RWPE2 (cell line): ENCODE measurements at regions not wholly inside any gene's neighbourhood (a gene's known extent, or its start where the extent isn't known, plus 50 kb on each side); places are given as distances from the start of the nearest gene placed in this dataset.

Experiments
- ATAC-seq: fragments of 200-7000 bp; cut with Tn5 transposase; 3 replicates; pipeline ENCODE4 v1.9.1; 2021; ENCODE audit warnings: low read depth
- DNase-seq: peaks from one replicate; pipeline ENCODE4 v3.0.0-alpha.2; 2020; ENCODE audit warnings: low spot score
- H3K27ac ChIP-seq: fragments of 450-650 bp; 2 replicates; pipeline ENCODE4 v1.5.1; 2017; ENCODE audit warnings: mild to moderate bottlenecking; ENCODE audit not compliant: poor library complexity, severe bottlenecking
- H3K27me3 ChIP-seq: fragments of 250-450 bp; sonication (Bioruptor Pico); 2 replicates; pipeline ENCODE4 v1.5.1; 2021; ENCODE audit warnings: mild to moderate bottlenecking, moderate library complexity; ENCODE audit not compliant: insufficient read depth, poor library complexity, severe bottlenecking
- H3K36me3 ChIP-seq: fragments of 250-450 bp; sonication (Bioruptor Pico); 2 replicates; pipeline ENCODE4 v1.5.1; 2020; ENCODE audit warnings: low read depth, mild to moderate bottlenecking, moderate library complexity
- H3K4me1 ChIP-seq: fragments of 250-450 bp; sonication (Bioruptor Pico); 2 replicates; pipeline ENCODE4 v1.5.1; 2021; ENCODE audit warnings: mild to moderate bottlenecking, moderate library complexity; ENCODE audit not compliant: insufficient read depth, poor library complexity, severe bottlenecking
- H3K4me3 ChIP-seq: fragments of 250-450 bp; sonication (Bioruptor Pico); 2 replicates; pipeline ENCODE4 v1.5.1; 2021; ENCODE audit warnings: mild to moderate bottlenecking, moderate library complexity; ENCODE audit not compliant: severe bottlenecking
- H3K9me3 ChIP-seq: fragments of 250-450 bp; sonication (Bioruptor Pico); 2 replicates; pipeline ENCODE4 v1.5.1; 2021; ENCODE audit warnings: mild to moderate bottlenecking, moderate library complexity; ENCODE audit not compliant: severe bottlenecking
- CTCF ChIP-seq: fragments of 450-650 bp; IDR thresholded peaks from one replicate; pipeline ENCODE4 v1.5.1; 2017; ENCODE audit warnings: mild to moderate bottlenecking, moderate library complexity; ENCODE audit not compliant: poor library complexity, severe bottlenecking

GRCh38 chr10:61612450-61612849, 50.3 kb upstream of the CABCOCO1 start:
- Histone ChIP-seq H3K27ac (no peak overlapping the region), H3K4me1 (no peaks in the 10 kb centered on the region), H3K36me3 (no peaks in the 10 kb centered on the region), H3K9me3 (no peaks in the 10 kb centered on the region), H3K4me3 (no peak overlapping the region), H3K27me3 (no peaks in the 10 kb centered on the region)
- DNase-seq (no peak), ATAC-seq (no peak)
- TF ChIP-seq CTCF = no peak

- Histone ChIP-seq H3K27ac (no peak overlapping the region), H3K27me3 (no peaks in the 10 kb centered on the region), H3K4me1 (no peaks in the 10 kb centered on the region), H3K36me3 (no peaks in the 10 kb centered on the region), H3K4me3 (no peak overlapping the region), H3K9me3 (no peaks in the 10 kb centered on the region)
- ATAC-seq = no peak
- no peak for DNase-seq
- no peak for TF ChIP-seq CTCF
Measured at GRCh38 chr10:61612009-61612408, 50.7 kb upstream of the CABCOCO1 start.

- no peak overlapping the region for H3K27ac ChIP-seq
- TF ChIP-seq CTCF = no peak
- no peaks in the 10 kb centered on the region for H3K27me3 ChIP-seq
- H3K4me1 ChIP-seq = no peaks in the 10 kb centered on the region
- no peaks in the 10 kb centered on the region for H3K9me3 ChIP-seq
- DNase-seq = no peak
- ATAC-seq = no peak
- H3K4me3 ChIP-seq = no peak overlapping the region
- no peaks in the 10 kb centered on the region for H3K36me3 ChIP-seq
Measured at GRCh38 chr10:61609701-61610100, 53.0 kb upstream of the CABCOCO1 start.

- Histone ChIP-seq H3K27me3 (no peaks in the 10 kb centered on the region), H3K36me3 (no peaks in the 10 kb centered on the region), H3K4me1 (no peaks in the 10 kb centered on the region), H3K27ac (no peak overlapping the region), H3K4me3 (no peak overlapping the region), H3K9me3 (no peaks in the 10 kb centered on the region)
- ATAC-seq (no peak), DNase-seq (no peak)
- TF ChIP-seq CTCF = no peak
Measured at GRCh38 chr10:61608255-61609033, 54.3 kb upstream of the CABCOCO1 start.
